ENCODE measurements at regions not wholly inside any gene's neighbourhood (a gene's known extent, or its start where the extent isn't known, plus 50 kb on each side); places are given as distances from the start of the nearest gene placed in this dataset.

GRCh38 chr13:109593230-109593629 lies 193.2 kb downstream of the IRS2 start:
- DNase-seq = no peak
- intact Hi-C loops (cut with DNase I; ENCODE audit: low total_unique reads) = no loop called here
- no peaks in the 10 kb centered on the region for H3K4me1 ChIP-seq
- H3K9me3 ChIP-seq = no peaks in the 10 kb centered on the region
- H3K36me3 ChIP-seq = no peaks in the 10 kb centered on the region
- H3K27ac ChIP-seq = no peak overlapping the region
- TF ChIP-seq CTCF (IDR thresholded peaks at IDR 0.05) (no peak), POLR2A (IDR thresholded peaks at IDR 0.05) (no peak)
- no peak overlapping the region for H3K4me3 ChIP-seq
- no peaks in the 10 kb centered on the region for H3K27me3 ChIP-seq

GRCh38 chr13:109592770-109593169 lies 193.6 kb downstream of the IRS2 start:
- DNase-seq = no peak

GRCh38 chr13:109587689-109588088 lies 198.7 kb downstream of the IRS2 start:
- no peak for TF ChIP-seq CTCF (IDR thresholded peaks at IDR 0.05)
- TF ChIP-seq POLR2A (IDR thresholded peaks at IDR 0.05) = no peak
- no peak overlapping the region for H3K4me3 ChIP-seq
- H3K27ac ChIP-seq = no peak overlapping the region
- H3K4me1 ChIP-seq = no peaks in the 10 kb centered on the region
- intact Hi-C loops (cut with DNase I; ENCODE audit: low total_unique reads) = no loop called here
- no peaks in the 10 kb centered on the region for H3K9me3 ChIP-seq
- no peaks in the 10 kb centered on the region for H3K27me3 ChIP-seq
- DNase-seq = no peak
- no peaks in the 10 kb centered on the region for H3K36me3 ChIP-seq

More at GRCh38 chr13:109592770-109593169, 193.6 kb downstream of the IRS2 start:
- H3K9me3 ChIP-seq = no peaks in the 10 kb centered on the region
- H3K27me3 ChIP-seq = no peaks in the 10 kb centered on the region
- no peak overlapping the region for H3K27ac ChIP-seq
- TF ChIP-seq CTCF (IDR thresholded peaks at IDR 0.05) (no peak), POLR2A (IDR thresholded peaks at IDR 0.05) (no peak)
- H3K4me3 ChIP-seq = no peak overlapping the region
- no peaks in the 10 kb centered on the region for H3K36me3 ChIP-seq
- H3K4me1 ChIP-seq = no peaks in the 10 kb centered on the region
- intact Hi-C loops (cut with DNase I; ENCODE audit: low total_unique reads) = no loop called here

GRCh38 chr13:109586509-109587346 lies 199.7 kb downstream of the IRS2 start:
- no peaks in the 10 kb centered on the region for H3K27me3 ChIP-seq
- no peak for DNase-seq
- no peaks in the 10 kb centered on the region for H3K9me3 ChIP-seq
- no peak overlapping the region for H3K27ac ChIP-seq
- H3K4me3 ChIP-seq = no peak overlapping the region
- intact Hi-C loops (cut with DNase I; ENCODE audit: low total_unique reads) = no loop called here
- TF ChIP-seq POLR2A (IDR thresholded peaks at IDR 0.05) (no peak), CTCF (IDR thresholded peaks at IDR 0.05) (no peak)
- no peaks in the 10 kb centered on the region for H3K4me1 ChIP-seq
- H3K36me3 ChIP-seq = no peaks in the 10 kb centered on the region

DNA sequence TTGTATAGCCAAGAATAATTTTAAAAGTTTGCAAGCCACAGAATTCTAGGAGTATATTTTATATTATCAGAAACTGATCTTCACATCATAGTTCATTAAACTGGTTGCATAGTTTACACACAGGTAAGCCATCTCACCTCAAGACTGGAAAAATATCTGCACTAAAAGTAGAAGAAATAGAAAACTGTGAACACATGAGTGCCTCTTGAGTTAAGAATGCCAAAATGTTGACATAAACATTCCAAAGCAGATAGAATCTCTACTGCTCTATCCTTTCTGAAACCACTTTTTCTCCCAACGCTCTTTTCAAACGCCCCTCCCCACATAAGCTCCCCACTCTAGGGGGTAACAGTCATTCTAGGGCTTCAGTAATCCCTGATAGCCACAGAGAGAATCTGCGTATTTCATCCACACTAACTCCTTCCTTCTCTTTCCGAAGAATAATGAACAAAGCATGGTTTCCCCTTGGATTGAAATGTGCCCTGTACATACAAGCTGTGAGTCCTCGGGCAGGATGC lies 201.5 kb downstream of the IRS2 start:
- no peaks in the 10 kb centered on the region for H3K36me3 ChIP-seq
- intact Hi-C loops (cut with DNase I; ENCODE audit: low total_unique reads) = no loop called here
- no peaks in the 10 kb centered on the region for H3K27me3 ChIP-seq
- no peak for DNase-seq
- H3K9me3 ChIP-seq = no peaks in the 10 kb centered on the region
- H3K4me3 ChIP-seq = no peak overlapping the region
- H3K27ac ChIP-seq = no peak overlapping the region
- no peaks in the 10 kb centered on the region for H3K4me1 ChIP-seq
- TF ChIP-seq CTCF (IDR thresholded peaks at IDR 0.05) (no peak), POLR2A (IDR thresholded peaks at IDR 0.05) (no peak)
